ENCODE measurements at regions not wholly inside any gene's neighbourhood (a gene's known extent, or its start where the extent isn't known, plus 50 kb on each side); places are given as distances from the start of the nearest gene placed in this dataset.

DNA sequence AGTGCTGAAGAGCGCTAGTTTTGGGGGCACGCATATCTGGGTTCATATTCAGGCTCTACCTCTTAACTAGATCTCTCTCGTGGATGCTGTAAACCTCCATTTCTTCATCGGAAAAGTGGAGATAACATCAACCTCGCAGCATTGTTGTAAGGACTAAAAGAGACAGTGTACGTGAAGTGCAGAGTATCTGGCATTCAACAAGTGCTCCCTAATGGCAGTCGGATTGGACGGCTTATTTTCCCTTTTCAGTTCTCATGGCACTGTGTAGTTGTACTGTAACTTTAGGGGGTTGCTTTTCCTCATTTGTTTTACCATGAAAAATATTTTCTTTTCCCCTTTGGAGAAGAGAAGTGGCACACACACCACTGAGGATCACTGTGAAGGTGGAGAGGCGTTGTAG, 51.4 kb upstream of the ESX1 start:
- TF ChIP-seq EZH2 (IDR thresholded peaks at IDR 0.05): no peak
- TF ChIP-seq, protein P1, sequence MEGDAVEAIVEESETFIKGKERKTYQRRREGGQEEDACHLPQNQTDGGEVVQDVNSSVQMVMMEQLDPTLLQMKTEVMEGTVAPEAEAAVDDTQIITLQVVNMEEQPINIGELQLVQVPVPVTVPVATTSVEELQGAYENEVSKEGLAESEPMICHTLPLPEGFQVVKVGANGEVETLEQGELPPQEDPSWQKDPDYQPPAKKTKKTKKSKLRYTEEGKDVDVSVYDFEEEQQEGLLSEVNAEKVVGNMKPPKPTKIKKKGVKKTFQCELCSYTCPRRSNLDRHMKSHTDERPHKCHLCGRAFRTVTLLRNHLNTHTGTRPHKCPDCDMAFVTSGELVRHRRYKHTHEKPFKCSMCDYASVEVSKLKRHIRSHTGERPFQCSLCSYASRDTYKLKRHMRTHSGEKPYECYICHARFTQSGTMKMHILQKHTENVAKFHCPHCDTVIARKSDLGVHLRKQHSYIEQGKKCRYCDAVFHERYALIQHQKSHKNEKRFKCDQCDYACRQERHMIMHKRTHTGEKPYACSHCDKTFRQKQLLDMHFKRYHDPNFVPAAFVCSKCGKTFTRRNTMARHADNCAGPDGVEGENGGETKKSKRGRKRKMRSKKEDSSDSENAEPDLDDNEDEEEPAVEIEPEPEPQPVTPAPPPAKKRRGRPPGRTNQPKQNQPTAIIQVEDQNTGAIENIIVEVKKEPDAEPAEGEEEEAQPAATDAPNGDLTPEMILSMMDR (IDR thresholded peaks at IDR 0.05): no peak
